ENCODE measurements at regions not wholly inside any gene's neighbourhood (a gene's known extent, or its start where the extent isn't known, plus 50 kb on each side); places are given as distances from the start of the nearest gene placed in this dataset.

DNA sequence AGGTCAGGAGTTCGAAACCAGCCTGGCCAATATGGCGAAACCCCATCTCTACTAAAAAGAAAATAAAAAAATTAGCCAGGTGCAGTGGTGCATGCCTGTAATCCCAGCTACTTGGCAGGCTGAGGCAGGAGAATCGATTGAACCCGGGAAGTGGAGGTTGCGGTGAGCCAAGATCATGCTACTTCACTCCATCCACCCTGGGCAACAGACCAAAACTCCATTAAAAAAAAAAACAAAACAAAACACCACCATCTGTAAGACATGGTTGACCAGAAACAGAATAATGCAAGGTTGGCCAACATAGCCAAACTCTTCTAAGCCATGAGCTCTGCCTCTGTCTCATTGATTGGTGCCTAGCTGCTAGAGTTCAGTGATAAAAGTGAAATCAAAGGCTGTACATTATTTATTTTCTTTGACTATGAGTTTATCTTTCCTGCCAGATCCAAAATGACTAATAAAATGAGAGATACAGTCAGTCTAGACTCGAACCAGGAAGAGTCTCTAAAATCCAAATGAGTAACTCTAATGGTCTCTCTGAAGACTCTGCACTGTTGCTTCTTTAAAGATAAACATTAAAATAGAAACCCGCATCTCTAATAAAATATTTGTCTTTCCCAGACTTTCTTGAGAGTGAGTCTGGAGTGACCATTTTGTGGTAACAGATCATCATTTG lies 404.7 kb downstream of the DAD1 start (continued):
- TF ChIP-seq IRX3 (CRISPR knock-in tag; IDR thresholded peaks at IDR 0.05; ENCODE audit: borderline replicate concordance, low read depth) (no peak), SOX5 (CRISPR knock-in tag; IDR thresholded peaks at IDR 0.05; ENCODE audit: borderline replicate concordance) (no peak), ZFP41 (CRISPR knock-in tag; IDR thresholded peaks at IDR 0.05; ENCODE audit: borderline replicate concordance) (no peak), MAFK (conservative IDR thresholded peaks at IDR 0.05 in 1 of 2, IDR thresholded peaks at IDR 0.05 in 1 of 2; ENCODE audit: low read length in 2 of 2) (no peak), ZNF343 (CRISPR knock-in tag; IDR thresholded peaks at IDR 0.05) (no peak), ZNF839 (CRISPR knock-in tag; IDR thresholded peaks at IDR 0.05; ENCODE audit: borderline replicate concordance) (no peak), ZSCAN22 (CRISPR knock-in tag; IDR thresholded peaks at IDR 0.05) (no peak), ZNF543 (CRISPR knock-in tag; IDR thresholded peaks at IDR 0.05) (no peak)
- TF ChIP-seq, protein P1, sequence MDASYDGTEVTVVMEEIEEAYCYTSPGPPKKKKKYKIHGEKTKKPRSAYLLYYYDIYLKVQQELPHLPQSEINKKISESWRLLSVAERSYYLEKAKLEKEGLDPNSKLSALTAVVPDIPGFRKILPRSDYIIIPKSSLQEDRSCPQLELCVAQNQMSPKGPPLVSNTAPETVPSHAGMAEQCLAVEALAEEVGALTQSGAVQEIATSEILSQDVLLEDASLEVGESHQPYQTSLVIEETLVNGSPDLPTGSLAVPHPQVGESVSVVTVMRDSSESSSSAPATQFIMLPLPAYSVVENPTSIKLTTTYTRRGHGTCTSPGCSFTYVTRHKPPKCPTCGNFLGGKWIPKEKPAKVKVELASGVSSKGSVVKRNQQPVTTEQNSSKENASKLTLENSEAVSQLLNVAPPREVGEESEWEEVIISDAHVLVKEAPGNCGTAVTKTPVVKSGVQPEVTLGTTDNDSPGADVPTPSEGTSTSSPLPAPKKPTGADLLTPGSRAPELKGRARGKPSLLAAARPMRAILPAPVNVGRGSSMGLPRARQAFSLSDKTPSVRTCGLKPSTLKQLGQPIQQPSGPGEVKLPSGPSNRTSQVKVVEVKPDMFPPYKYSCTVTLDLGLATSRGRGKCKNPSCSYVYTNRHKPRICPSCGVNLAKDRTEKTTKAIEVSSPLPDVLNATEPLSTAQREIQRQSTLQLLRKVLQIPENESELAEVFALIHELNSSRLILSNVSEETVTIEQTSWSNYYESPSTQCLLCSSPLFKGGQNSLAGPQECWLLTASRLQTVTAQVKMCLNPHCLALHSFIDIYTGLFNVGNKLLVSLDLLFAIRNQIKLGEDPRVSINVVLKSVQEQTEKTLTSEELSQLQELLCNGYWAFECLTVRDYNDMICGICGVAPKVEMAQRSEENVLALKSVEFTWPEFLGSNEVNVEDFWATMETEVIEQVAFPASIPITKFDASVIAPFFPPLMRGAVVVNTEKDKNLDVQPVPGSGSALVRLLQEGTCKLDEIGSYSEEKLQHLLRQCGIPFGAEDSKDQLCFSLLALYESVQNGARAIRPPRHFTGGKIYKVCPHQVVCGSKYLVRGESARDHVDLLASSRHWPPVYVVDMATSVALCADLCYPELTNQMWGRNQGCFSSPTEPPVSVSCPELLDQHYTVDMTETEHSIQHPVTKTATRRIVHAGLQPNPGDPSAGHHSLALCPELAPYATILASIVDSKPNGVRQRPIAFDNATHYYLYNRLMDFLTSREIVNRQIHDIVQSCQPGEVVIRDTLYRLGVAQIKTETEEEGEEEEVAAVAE (CRISPR knock-in tag; IDR thresholded peaks at IDR 0.05; ENCODE audit: borderline replicate concordance), result no peak

DNA sequence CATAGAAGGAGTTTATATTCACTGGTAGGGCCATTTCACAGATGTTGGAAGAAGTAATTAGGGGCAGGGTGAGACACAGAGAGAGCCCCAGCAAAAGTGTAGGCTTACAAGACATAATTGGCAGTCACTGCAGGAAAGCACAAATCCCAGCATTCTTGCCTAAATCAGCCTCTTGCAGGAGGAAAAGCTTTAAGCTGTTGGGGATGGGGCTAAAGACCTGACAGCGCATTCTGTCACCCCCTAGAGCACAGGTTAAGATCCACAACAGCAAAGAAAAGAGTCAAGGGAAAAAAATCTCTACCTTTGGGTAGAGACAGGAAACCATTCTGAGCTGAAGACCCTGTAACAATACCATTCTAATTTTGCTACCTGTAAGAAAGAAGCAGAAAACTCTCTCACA lies 409.0 kb downstream of the DAD1 start:
- Histone ChIP-seq H3K9me3 (ENCODE audit: low read length) (no peaks in the 10 kb centered on the region), H3K27ac (ENCODE audit: extremely low read length, insufficient read depth, low read length) (no peak overlapping the region), H3K9ac (ENCODE audit: insufficient read depth, low read depth, low read length) (no peak overlapping the region), H3K4me2 (ENCODE audit: low read depth, low read length) (no peak overlapping the region), H3K4me3 (replicated peaks in 1 of 3; ENCODE audit: insufficient read depth in 1 of 3, low read depth in 2 of 3, low read length in 3 of 3) (no peak overlapping the region), H2AFZ (ENCODE audit: low read length) (no peak overlapping the region), H3K27me3 (ENCODE audit: control insufficient read depth in 1 of 2, insufficient read depth in 2 of 2, low read length in 2 of 2) (no peaks in the 10 kb centered on the region), H4K20me1 (ENCODE audit: insufficient read depth, low read length) (no peaks in the 10 kb centered on the region), H3K79me2 (ENCODE audit: insufficient read depth, low read length) (no peaks in the 10 kb centered on the region), H3K36me3 (replicated peaks in 1 of 2; ENCODE audit: control insufficient read depth in 1 of 2, insufficient read depth in 2 of 2, low read length in 2 of 2) (no peaks in the 10 kb centered on the region), H3K4me1 (ENCODE audit: insufficient read depth, low read length) (peaks cover 2% of the 10 kb centered on the region)
- ChIA-PET CTCF (ENCODE audit: low intra/inter-chr PET ratio, low total read pairs) (no interaction called here), POLR2A (no interaction called here)
- ATAC-seq (no peak), FAIRE-seq (no peak), DNase-seq (ENCODE audit: low spot score) (no peak)
- in situ Hi-C loops (cut with HindIII; ENCODE audit: extremely low pct_ligation_motif_present, low pct_unique_long_range_greater_than_20kb), result no loop called here
- 13% methylated on average over 1 of the region's 1 CpG for WGBS (ENCODE audit: low lambda C conversion rate)
- BruUV-seq (replicated peaks), result no TSS peak
- TF ChIP-seq PHF5A (CRISPR knock-in tag; IDR thresholded peaks at IDR 0.05; ENCODE audit: low read depth, unreplicated experiment), result no peak
- TF ChIP-seq SNRNP70 (IDR thresholded peaks at IDR 0.05; ENCODE audit: low read depth, low read length), result no peak
- no peak for TF ChIP-seq RXRA (CRISPR knock-in tag; IDR thresholded peaks at IDR 0.05)
- TF ChIP-seq, protein P2, sequence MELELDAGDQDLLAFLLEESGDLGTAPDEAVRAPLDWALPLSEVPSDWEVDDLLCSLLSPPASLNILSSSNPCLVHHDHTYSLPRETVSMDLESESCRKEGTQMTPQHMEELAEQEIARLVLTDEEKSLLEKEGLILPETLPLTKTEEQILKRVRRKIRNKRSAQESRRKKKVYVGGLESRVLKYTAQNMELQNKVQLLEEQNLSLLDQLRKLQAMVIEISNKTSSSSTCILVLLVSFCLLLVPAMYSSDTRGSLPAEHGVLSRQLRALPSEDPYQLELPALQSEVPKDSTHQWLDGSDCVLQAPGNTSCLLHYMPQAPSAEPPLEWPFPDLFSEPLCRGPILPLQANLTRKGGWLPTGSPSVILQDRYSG (CRISPR knock-in tag; IDR thresholded peaks at IDR 0.05), result no peak
- intact Hi-C loops (cut with micrococcal nuclease; ENCODE audit: unreplicated experiment), result no loop called here

Data from HepG2 (cell line).